H1 (cell line): ENCODE measurements at regions not wholly inside any gene's neighbourhood (a gene's known extent, or its start where the extent isn't known, plus 50 kb on each side); places are given as distances from the start of the nearest gene placed in this dataset.

Source experiments
- JUN ChIP-seq: IDR thresholded peaks from 2 replicates; pipeline ENCODE4 v1.6.1; 2011; ENCODE audit warnings: low read depth, mild to moderate bottlenecking, improper control_type of control experiment, low read length
- RXRA ChIP-seq: IDR thresholded peaks from 2 replicates; pipeline ENCODE4 v1.6.1; 2011; ENCODE audit warnings: low read depth, mild to moderate bottlenecking, low read length, moderate library complexity; ENCODE audit not compliant: insufficient read depth
- SAP30 ChIP-seq: fragments of 300-600 bp; sonication (generic); IDR thresholded peaks from 2 replicates; pipeline ENCODE4 v1.7.1; 2012; ENCODE audit warnings: low read length, moderate library complexity, mild to moderate bottlenecking, inconsistent platforms; ENCODE audit not compliant: insufficient read depth, insufficient replicate concordance
- SP2 ChIP-seq: IDR thresholded peaks from 2 replicates; pipeline ENCODE4 v1.6.1; 2012; ENCODE audit warnings: mild to moderate bottlenecking, low read length, inconsistent platforms
- SP4 ChIP-seq: IDR thresholded peaks from 2 replicates; pipeline ENCODE4 v1.6.1; 2012; ENCODE audit warnings: low read length, inconsistent platforms

- no peak for TF ChIP-seq SP2
- no peak for TF ChIP-seq RXRA
- TF ChIP-seq SP4, result no peak
- no peak for TF ChIP-seq SAP30
- TF ChIP-seq JUN, result no peak
Observed at GRCh38 chr22:46064228-46064965, 85.9 kb upstream of the PPARA start (continued).
